ENCODE measurements at regions not wholly inside any gene's neighbourhood (a gene's known extent, or its start where the extent isn't known, plus 50 kb on each side); places are given as distances from the start of the nearest gene placed in this dataset.

DNA sequence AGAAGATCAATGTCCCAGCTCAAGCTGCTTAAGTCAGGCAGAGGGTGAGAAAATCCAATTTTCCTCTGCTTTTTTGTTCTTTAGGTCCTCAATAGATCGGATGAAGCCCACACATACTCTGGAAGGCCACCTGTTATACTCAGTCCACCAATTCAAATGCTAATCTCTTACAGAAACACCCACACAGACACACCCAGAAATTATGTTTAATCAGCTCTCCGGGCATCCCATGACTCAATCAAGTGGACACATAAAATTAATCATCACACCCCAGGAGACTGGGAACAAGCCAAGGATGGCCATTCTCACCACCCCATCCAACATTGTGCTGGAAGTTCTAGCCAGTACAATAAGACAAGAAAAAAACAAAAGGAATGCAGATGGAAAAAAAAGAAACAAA is 67.8 kb upstream of the SLC24A5 start (continued):
- TF ChIP-seq RNF2 (IDR thresholded peaks at IDR 0.05; ENCODE audit: borderline replicate concordance, low read depth, low read length, missing control alignments, poor library complexity, severe bottlenecking) (no peak), POLR2AphosphoS5 (IDR thresholded peaks at IDR 0.05; ENCODE audit: low read depth, low read length) (no peak), SP4 (IDR thresholded peaks at IDR 0.05; ENCODE audit: low read length) (no peak)
